H1 (cell line): ENCODE measurements at regions not wholly inside any gene's neighbourhood (a gene's known extent, or its start where the extent isn't known, plus 50 kb on each side); places are given as distances from the start of the nearest gene placed in this dataset.

Experiments
- CTCF ChIA-PET: fragments of 300-600 bp; sonication (Branson Sonifier 250); formaldehyde crosslinking; loops from one replicate; lab custom pipeline; 2021; ENCODE audit not compliant: partially characterized antibody; lab: Charles Lee
- POLR2A ChIA-PET: fragments of 300-600 bp; sonication (Branson Sonifier 250); formaldehyde crosslinking; loops from one replicate; lab custom pipeline; 2021; ENCODE audit warnings: inconsistent platforms; ENCODE audit not compliant: partially characterized antibody; lab: Charles Lee
- DNase-seq, 2 experiments: peaks; one replicate each; pipeline versions ENCODE4 v3.0.0 to v3.0.0-alpha.2; 2010 to 2022; ENCODE audit warnings: low spot score in 2 of 2, low read depth in 1 of 2, mixed read lengths in 1 of 2
- FAIRE-seq: peaks from 2 replicates; lab custom pipeline; 2011; peaks lifted over from hg19 to GRCh38; lab: Jason Lieb, UNC
- H2AFZ ChIP-seq: 2 replicates; pipeline ENCODE4 v1.8.1; 2012; ENCODE audit warnings: low read length, inconsistent platforms
- H2AK5ac ChIP-seq: 2 replicates; pipeline ENCODE4 v1.6.1; 2013; ENCODE audit warnings: low read depth, low read length
- H2BK120ac ChIP-seq: replicated peaks from 2 replicates; pipeline ENCODE3; 2013; ENCODE audit warnings: low read depth, low read length, inconsistent platforms
- H2BK12ac ChIP-seq: 2 replicates; pipeline ENCODE4 v1.6.1; 2013; ENCODE audit warnings: low read depth, low read length
- H2BK15ac ChIP-seq: 2 replicates; pipeline ENCODE4 v1.6.1; 2013; ENCODE audit warnings: low read length
- H2BK20ac ChIP-seq: 2 replicates; pipeline ENCODE4 v1.6.1; 2013; ENCODE audit warnings: low read length
- H2BK5ac ChIP-seq: 2 replicates; pipeline ENCODE4 v1.6.1; 2013; ENCODE audit warnings: low read depth, low read length
- H3K14ac ChIP-seq: 2 replicates; pipeline ENCODE4 v1.6.1; 2013; ENCODE audit warnings: inconsistent platforms; ENCODE audit not compliant: insufficient read length
- H3K18ac ChIP-seq: 2 replicates; pipeline ENCODE4 v1.6.1; 2013; ENCODE audit warnings: low read length; ENCODE audit errors: extremely low read depth
- H3K23ac ChIP-seq: 2 replicates; pipeline ENCODE4 v1.6.1; 2013; ENCODE audit warnings: inconsistent platforms; ENCODE audit not compliant: insufficient read length
- H3K23me2 ChIP-seq: 2 replicates; pipeline ENCODE4 v1.6.1; 2013; ENCODE audit warnings: low read depth, low read length
- H3K27ac ChIP-seq: 2 replicates; pipeline ENCODE4 v1.6.1; 2011; ENCODE audit warnings: low read depth, low read length, inconsistent platforms
- H3K27me3 ChIP-seq, 4 experiments: replicated peaks in 1 of 4; 1 replicate in 1 of 4; 2 replicates in 3 of 4; pipeline versions ENCODE4 v1.6.1 to v1.8.1; 2011 to 2013; ENCODE audit warnings: low read length in 3 of 4, mild to moderate bottlenecking in 3 of 4, inconsistent platforms in 2 of 4, mixed read lengths in 2 of 4, moderate library complexity in 1 of 4; ENCODE audit not compliant: control insufficient read depth in 3 of 4, insufficient read depth in 3 of 4; ENCODE audit errors: extremely low read depth in 1 of 4
- H3K36me3 ChIP-seq, 4 experiments: 2 replicates each; pipeline versions ENCODE4 v1.6.1 to v1.8.1; 2011 to 2013; ENCODE audit warnings: mild to moderate bottlenecking in 4 of 4, low read length in 3 of 4, moderate library complexity in 2 of 4, control low read depth in 1 of 4, inconsistent platforms in 1 of 4; ENCODE audit not compliant: insufficient read depth in 4 of 4, control insufficient read depth in 2 of 4
- H3K4ac ChIP-seq: replicated peaks from 2 replicates; pipeline ENCODE3; 2013; ENCODE audit warnings: low read length, low read depth, mixed read lengths, inconsistent platforms; ENCODE audit not compliant: insufficient read length
- H3K4me1 ChIP-seq, 4 experiments: replicated peaks in 1 of 4; 1 replicate in 1 of 4; 2 replicates in 3 of 4; pipeline versions ENCODE4 v1.6.1 to v1.8.1; 2011 to 2013; ENCODE audit warnings: low read length in 3 of 4, inconsistent platforms in 2 of 4, mixed read lengths in 1 of 4; ENCODE audit not compliant: insufficient read depth in 4 of 4, control insufficient read depth in 3 of 4
- H3K4me2 ChIP-seq, 2 experiments: 2 replicates each; pipeline versions ENCODE4 v1.6.1 to v1.8.1; 2011 to 2013; ENCODE audit warnings: low read depth in 2 of 2, low read length in 2 of 2, control low read depth in 1 of 2, inconsistent platforms in 1 of 2, mild to moderate bottlenecking in 1 of 2; ENCODE audit not compliant: insufficient read depth in 1 of 2
- H3K4me3 ChIP-seq, 4 experiments: fragments of 200-600, 300-600 bp in 1 of 4; sonication (generic), shearing (Covaris generic), sonication (Bioruptor Twin) in 1 of 4; 2 replicates each; pipeline versions ENCODE4 v1.5.1 to v1.8.1; 2011 to 2016; ENCODE audit warnings: low read length in 4 of 4, low read depth in 3 of 4, control low read depth in 2 of 4, inconsistent platforms in 2 of 4, mild to moderate bottlenecking in 2 of 4, mixed read lengths in 1 of 4, moderate library complexity in 1 of 4; ENCODE audit not compliant: insufficient read depth in 2 of 4; ENCODE audit errors: extremely low read depth in 1 of 4
- H3K56ac ChIP-seq: replicated peaks from 2 replicates; pipeline ENCODE3; 2013; ENCODE audit warnings: low read depth, mild to moderate bottlenecking, mixed read lengths, low read length, inconsistent platforms; ENCODE audit not compliant: insufficient read length
- H3K79me1 ChIP-seq: 2 replicates; pipeline ENCODE4 v1.6.1; 2013; ENCODE audit warnings: low read depth, low read length, control low read depth
- H3K79me2 ChIP-seq, 2 experiments: 2 replicates each; pipeline versions ENCODE4 v1.6.1 to v1.8.1; 2012 to 2013; ENCODE audit warnings: low read length in 2 of 2, mild to moderate bottlenecking in 2 of 2, inconsistent platforms in 1 of 2; ENCODE audit not compliant: insufficient read depth in 2 of 2, control insufficient read depth in 1 of 2
- H3K9ac ChIP-seq, 4 experiments: replicated peaks in 1 of 4; 1 replicate in 1 of 4; 2 replicates in 3 of 4; pipeline versions ENCODE4 v1.6.1 to v1.8.1; 2011 to 2013; ENCODE audit warnings: low read depth in 3 of 4, low read length in 3 of 4, control low read depth in 2 of 4, mild to moderate bottlenecking in 2 of 4, moderate library complexity in 2 of 4, inconsistent platforms in 1 of 4; ENCODE audit errors: extremely low read depth in 1 of 4
- H3K9me3 ChIP-seq, 2 experiments: 2 replicates each; pipeline versions ENCODE4 v1.6.1 to v1.8.1; 2012 to 2013; ENCODE audit warnings: mild to moderate bottlenecking in 2 of 2, moderate library complexity in 2 of 2, control low read depth in 1 of 2, inconsistent platforms in 1 of 2, low read depth in 1 of 2, low read length in 1 of 2, mixed read lengths in 1 of 2; ENCODE audit not compliant: insufficient read depth in 2 of 2
- H4K20me1 ChIP-seq, 2 experiments: replicated peaks in 1 of 2; 2 replicates each; pipeline versions ENCODE3 to v1.8.1; 2011 to 2013; ENCODE audit warnings: inconsistent platforms in 2 of 2, low read length in 2 of 2, mild to moderate bottlenecking in 1 of 2; ENCODE audit not compliant: insufficient read depth in 2 of 2, control insufficient read depth in 1 of 2
- H4K5ac ChIP-seq: 2 replicates; pipeline ENCODE4 v1.6.1; 2013; ENCODE audit warnings: low read length, low read depth, mixed read lengths, inconsistent platforms; ENCODE audit not compliant: insufficient read length
- H4K8ac ChIP-seq: 2 replicates; pipeline ENCODE4 v1.8.0; 2013; ENCODE audit warnings: mild to moderate bottlenecking, moderate library complexity, low read length, inconsistent platforms; ENCODE audit not compliant: insufficient read depth; ENCODE audit errors: extremely low read depth
- H4K91ac ChIP-seq: replicated peaks from 2 replicates; pipeline ENCODE3; 2013; ENCODE audit warnings: low read length, mixed read lengths, inconsistent platforms; ENCODE audit not compliant: insufficient read length
- ATF2 ChIP-seq: IDR thresholded peaks from 2 replicates; pipeline ENCODE4 v1.6.1; 2012; ENCODE audit warnings: low read length, inconsistent platforms
- CBX8 ChIP-seq: fragments of 300-800, 300-1000 bp; sonication (generic); IDR thresholded peaks from 2 replicates; pipeline ENCODE4 v1.7.1; 2016; ENCODE audit warnings: low read depth, low read length, borderline replicate concordance
- CEBPB ChIP-seq: IDR thresholded peaks from 2 replicates; pipeline ENCODE4 v1.6.1; 2012; ENCODE audit warnings: low read depth, low read length
- CHD2 ChIP-seq: IDR thresholded peaks from 2 replicates; pipeline ENCODE4 v1.6.1; 2012; ENCODE audit warnings: low read length, improper control_type of control experiment
- CREB1 ChIP-seq: IDR thresholded peaks from 2 replicates; pipeline ENCODE4 v1.6.1; 2012; ENCODE audit warnings: inconsistent platforms
- CTBP2 ChIP-seq: IDR thresholded peaks from 2 replicates; pipeline ENCODE4 v1.7.0; 2011; ENCODE audit warnings: borderline replicate concordance, mild to moderate bottlenecking, moderate library complexity, mixed read lengths, low read length; ENCODE audit not compliant: insufficient read depth, insufficient read length
- EGR1 ChIP-seq: IDR thresholded peaks from 2 replicates; pipeline ENCODE4 v1.6.1; 2011; ENCODE audit warnings: low read depth, low read length, borderline replicate concordance
- HDAC2 ChIP-seq, 2 experiments: fragments of 300-600 bp in 1 of 2; sonication (generic) in 1 of 2; IDR thresholded peaks; 2 replicates each; pipeline ENCODE4 v1.6.1; 2011 to 2012; ENCODE audit warnings: low read depth in 2 of 2, low read length in 2 of 2, mild to moderate bottlenecking in 2 of 2, moderate library complexity in 2 of 2, borderline replicate concordance in 1 of 2, inconsistent platforms in 1 of 2
- HDAC6 ChIP-seq: IDR thresholded peaks from one replicate; pipeline ENCODE4 v1.7.1; 2012; ENCODE audit warnings: low read depth, mild to moderate bottlenecking, inconsistent platforms, low read length, moderate library complexity
- NANOG ChIP-seq: IDR thresholded peaks from 2 replicates; pipeline ENCODE4 v1.6.1; 2011; ENCODE audit warnings: low read length, low read depth, mild to moderate bottlenecking, inconsistent platforms; ENCODE audit not compliant: insufficient read depth, poor library complexity, severe bottlenecking
- POLR2AphosphoS5 ChIP-seq: IDR thresholded peaks from 2 replicates; pipeline ENCODE4 v1.6.1; 2011; ENCODE audit warnings: low read depth, low read length
- SUZ12 ChIP-seq: fragments of 200-600 bp; sonication (generic); IDR thresholded peaks from 2 replicates; pipeline ENCODE4 v1.6.1; 2012; ENCODE audit warnings: mild to moderate bottlenecking, inconsistent platforms, low read length, moderate library complexity, mixed read lengths
- WGBS, 2 experiments: shearing (Covaris generic) in 1 of 2; methylation state at CpG; one replicate each; pipeline versions ENCODE4 v1.1.6 to v1.1.7; 2013 to 2015; ENCODE audit warnings: low lambda C conversion rate in 2 of 2, mixed read lengths in 2 of 2, inconsistent platforms in 1 of 2, low coverage in 1 of 2, missing lambda C conversion rate in 1 of 2; ENCODE audit not compliant: insufficient replicate concordance in 2 of 2, insufficient coverage in 1 of 2, insufficient read length in 1 of 2; ENCODE audit errors: extremely low coverage in 1 of 2, missing lambda C conversion rate in 1 of 2; 5-methylcytosine and 5-hydroxymethylcytosine counted together

GRCh38 chr15:72856549-72857040 lies 73.0 kb upstream of the ADPGK start:
- H2AK5ac ChIP-seq: no peak overlapping the region
- no peaks in the 10 kb centered on the region for H3K9me3 ChIP-seq
- peak overlapping the region; percentile 61 for H4K91ac ChIP-seq
- no peaks in the 10 kb centered on the region for H3K27me3 ChIP-seq
- H3K79me1 ChIP-seq: no peaks in the 10 kb centered on the region
- no peak overlapping the region for H2BK20ac ChIP-seq
- H3K23me2 ChIP-seq: peaks cover 5% of the 10 kb centered on the region; the same call in 1 of the 2 replicates
- peak in 1 of 2 experiments; percentile 32 for DNase-seq
- 77% methylated on average over 5 of the region's 5 CpGs; no CpG with 5 or more reads in 1 of the 2 experiments for WGBS, 2 experiments
- no peaks in the 10 kb centered on the region for H3K79me2 ChIP-seq
- POLR2A ChIA-PET: no interaction called here
- CTCF ChIA-PET: interaction anchor here (0.6 kb wide), 2 partner anchors 388 to 571 kb away, joined by 3 read pairs; no protein-coding TSS in a partner anchor
- no peak overlapping the region for H3K4me2 ChIP-seq
- H3K9ac ChIP-seq: no peak overlapping the region
- no peak overlapping the region for H3K14ac ChIP-seq
- H3K18ac ChIP-seq: no peak overlapping the region
- no peak overlapping the region for H3K23ac ChIP-seq
- H4K5ac ChIP-seq: no peak overlapping the region
- H2BK120ac ChIP-seq: no peak overlapping the region
- peaks cover 0 to 4% (median 0%) of the 10 kb centered on the region in 4 experiments; a peak in 2 of 7 replicates for H3K4me1 ChIP-seq
- H3K4ac ChIP-seq: no peak overlapping the region
- H2AFZ ChIP-seq: no peak overlapping the region
- H3K27ac ChIP-seq: no peak overlapping the region
- H4K20me1 ChIP-seq: no peaks in the 10 kb centered on the region
- TF ChIP-seq NANOG (no peak), HDAC2 (IDR thresholded peaks at IDR 0.05; ENCODE audit: borderline replicate concordance in 1 of 2, low read depth in 2 of 2, low read length in 2 of 2) (no peak), SUZ12 (no peak), CBX8 (no peak), CEBPB (no peak), POLR2AphosphoS5 (no peak), CTBP2 (no peak), CREB1 (no peak), CHD2 (no peak), EGR1 (no peak), HDAC6 (no peak), ATF2 (no peak)
- H3K56ac ChIP-seq: no peak overlapping the region
- H2BK12ac ChIP-seq: no peak overlapping the region
- H4K8ac ChIP-seq: no peak overlapping the region
- H3K4me3 ChIP-seq: no peak overlapping the region
- no peaks in the 10 kb centered on the region for H3K36me3 ChIP-seq
- peak overlapping the region; percentile 20; the same call in 1 of the 2 replicates for H2BK5ac ChIP-seq
- no peak overlapping the region for H2BK15ac ChIP-seq
- FAIRE-seq: no peak
